Stimulated activated naive CD8-positive, alpha-beta T cell treated with anti-CD3 and anti-CD28 coated beads, Interleukin-15, amount 100 ng/mL, for 72 hours (primary cell): ENCODE measurements at regions not wholly inside any gene's neighbourhood (a gene's known extent, or its start where the extent isn't known, plus 50 kb on each side); places are given as distances from the start of the nearest gene placed in this dataset.

Experiments
- ATAC-seq: fragments of 150-1000 bp; cut with Tn5 transposase; 2 replicates; pipeline ENCODE4 v1.10.0; 2021; ENCODE audit warnings: mild to moderate bottlenecking, moderate library complexity
- DNase-seq, 2 donors: peaks; one replicate each; pipeline ENCODE4 v3.0.0; 2021 to 2022
- H3K27ac Mint-ChIP-seq, 2 donors: one replicate each; pipeline ENCODE4 v1.8.0; 2022; ENCODE audit warnings: mild to moderate bottlenecking in 2 of 2, mixed read lengths in 2 of 2, moderate library complexity in 2 of 2
- H3K27me3 Mint-ChIP-seq: one replicate; pipeline ENCODE4 v1.8.0; 2022; ENCODE audit warnings: mixed read lengths
- H3K4me1 Mint-ChIP-seq: one replicate; pipeline ENCODE4 v1.8.0; 2022; ENCODE audit warnings: mild to moderate bottlenecking, mixed read lengths
- H3K4me3 Mint-ChIP-seq, 2 donors: one replicate each; pipeline ENCODE4 v1.8.0; 2022; ENCODE audit warnings: mild to moderate bottlenecking in 2 of 2, mixed read lengths in 2 of 2, moderate library complexity in 1 of 2
- H3K9me3 Mint-ChIP-seq, 2 donors: one replicate each; pipeline ENCODE4 v1.8.0; 2022; ENCODE audit warnings: mixed read lengths in 2 of 2

DNA sequence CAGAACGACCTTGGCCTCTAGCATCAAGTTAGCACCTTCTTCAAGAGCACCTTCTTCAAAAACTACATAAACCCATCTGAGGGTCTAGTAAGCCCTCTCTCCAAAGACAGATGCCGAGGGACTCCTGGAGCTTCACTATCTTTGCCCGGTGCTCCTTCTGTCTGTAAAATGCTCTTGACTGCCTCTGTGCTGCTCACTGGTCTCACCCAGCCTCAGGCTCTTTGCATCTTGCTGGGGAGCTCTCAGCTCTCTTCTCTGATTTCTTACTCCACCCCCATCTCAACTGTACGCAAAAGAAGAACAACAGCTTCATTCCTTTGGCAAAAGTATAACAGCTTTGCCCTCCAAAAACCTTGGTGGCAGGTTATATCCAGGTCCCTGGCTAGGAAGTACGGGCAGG is 404.2 kb downstream of the KLF12 start:
- Mint-ChIP-seq H3K27ac (no peak overlapping the region), H3K27me3 (no peaks in the 10 kb centered on the region), H3K4me3 (no peak overlapping the region), H3K4me1 (peaks cover under 1% of the 10 kb centered on the region), H3K9me3 (no peaks in the 10 kb centered on the region)
- no peak for ATAC-seq
- DNase-seq, result no peak

- Mint-ChIP-seq H3K27ac (no peak overlapping the region), H3K27me3 (no peaks in the 10 kb centered on the region), H3K4me3 (no peak overlapping the region), H3K9me3 (no peaks in the 10 kb centered on the region), H3K4me1 (no peaks in the 10 kb centered on the region)
- ATAC-seq (no peak), DNase-seq (no peak)
Measured at GRCh38 chr13:73729046-73729445, 405.2 kb downstream of the KLF12 start.

- DNase-seq (no peak), ATAC-seq (peak; percentile 97)
- H3K27me3 Mint-ChIP-seq, result no peaks in the 10 kb centered on the region
- H3K27ac Mint-ChIP-seq, result no peak overlapping the region
- H3K4me3 Mint-ChIP-seq, result no peak overlapping the region
- peaks cover 27% of the 10 kb centered on the region for H3K4me1 Mint-ChIP-seq
- no peaks in the 10 kb centered on the region for H3K9me3 Mint-ChIP-seq
Measured at GRCh38 chr13:73722120-73722519, 412.1 kb downstream of the KLF12 start.

DNA sequence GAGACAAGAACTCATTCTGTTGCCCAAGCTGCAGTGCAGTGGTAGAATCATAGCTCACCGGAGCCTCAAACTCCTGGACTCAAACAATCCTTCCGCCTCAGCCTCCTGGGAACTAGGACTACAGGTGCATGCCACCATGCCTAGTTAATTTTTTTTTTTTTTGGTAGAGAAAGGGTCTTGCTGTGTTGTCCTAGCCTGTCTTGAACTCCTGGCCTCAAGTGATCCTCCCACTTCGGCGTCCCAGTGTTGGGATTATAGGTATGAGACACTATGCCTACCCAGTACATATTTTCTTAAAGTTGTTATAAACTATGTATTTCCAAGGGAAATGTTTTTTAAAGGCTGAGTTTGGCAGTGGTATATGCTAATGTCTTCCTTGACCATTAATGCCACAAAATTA is 412.6 kb downstream of the KLF12 start:
- Mint-ChIP-seq H3K4me1 (peaks cover 32% of the 10 kb centered on the region), H3K4me3 (no peak overlapping the region), H3K27me3 (no peaks in the 10 kb centered on the region), H3K27ac (no peak overlapping the region), H3K9me3 (no peaks in the 10 kb centered on the region)
- ATAC-seq, result no peak
- DNase-seq, result no peak

GRCh38 chr13:73720216-73720840 is 413.9 kb downstream of the KLF12 start:
- Mint-ChIP-seq H3K9me3 (no peaks in the 10 kb centered on the region), H3K4me3 (no peak overlapping the region), H3K4me1 (peaks cover 45% of the 10 kb centered on the region), H3K27ac (peak overlapping the region in 1 of 2 donors; percentile 38), H3K27me3 (no peaks in the 10 kb centered on the region)
- ATAC-seq, result no peak
- DNase-seq, result no peak

- H3K27me3 Mint-ChIP-seq, result no peaks in the 10 kb centered on the region
- no peak overlapping the region for H3K4me3 Mint-ChIP-seq
- DNase-seq (no peak), ATAC-seq (no peak)
- peaks cover 64% of the 10 kb centered on the region for H3K4me1 Mint-ChIP-seq
- H3K27ac Mint-ChIP-seq, result no peak overlapping the region
- H3K9me3 Mint-ChIP-seq, result no peaks in the 10 kb centered on the region
Measured at GRCh38 chr13:73718246-73718645, 416.0 kb downstream of the KLF12 start.

- Mint-ChIP-seq H3K4me1 (peaks cover 64% of the 10 kb centered on the region), H3K4me3 (peak overlapping the region in 1 of 2 donors; percentile 24), H3K27ac (peak overlapping the region in 1 of 2 donors; percentile 41), H3K9me3 (no peaks in the 10 kb centered on the region), H3K27me3 (no peaks in the 10 kb centered on the region)
- ATAC-seq (no peak), DNase-seq (no peak)
Measured at GRCh38 chr13:73717632-73718031, 416.6 kb downstream of the KLF12 start.

DNA sequence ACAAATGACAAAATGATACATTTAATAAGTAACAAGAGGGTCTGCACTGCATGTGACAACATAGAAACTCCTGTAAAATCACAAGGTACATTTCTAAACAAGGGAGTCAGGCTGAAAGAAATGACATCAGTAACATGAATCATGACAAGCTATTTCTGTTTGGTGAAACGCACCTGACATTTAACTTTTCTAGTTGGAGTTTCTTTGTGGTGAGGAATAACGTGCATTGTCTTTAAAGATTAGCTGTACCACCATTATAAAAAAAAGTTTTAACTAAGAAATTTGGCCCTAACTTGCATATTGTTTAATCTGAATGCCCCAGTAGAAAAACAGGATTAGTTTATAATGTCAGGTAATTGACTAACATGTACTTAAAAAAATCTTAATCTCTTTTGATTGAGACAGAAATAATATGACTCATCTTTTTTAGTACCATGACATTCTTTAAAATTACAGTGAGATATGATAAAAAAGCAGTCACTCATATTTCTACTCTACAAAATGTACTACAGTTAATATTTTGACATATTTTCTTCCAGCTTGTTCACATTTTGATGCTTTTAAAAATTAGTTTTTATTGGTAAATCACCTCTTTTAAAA is 418.2 kb downstream of the KLF12 start:
- ATAC-seq (peak; percentile 65), DNase-seq (no peak)
- Mint-ChIP-seq H3K27ac (peak overlapping the region; percentile 55 to 91), H3K27me3 (no peaks in the 10 kb centered on the region), H3K9me3 (no peaks in the 10 kb centered on the region), H3K4me1 (peaks cover 55% of the 10 kb centered on the region), H3K4me3 (peak overlapping the region; percentile 53 to 65)

- Mint-ChIP-seq H3K27ac (peak overlapping the region; percentile 55 to 91), H3K4me3 (peak overlapping the region; percentile 53 to 65), H3K27me3 (no peaks in the 10 kb centered on the region), H3K4me1 (peaks cover 49% of the 10 kb centered on the region), H3K9me3 (no peaks in the 10 kb centered on the region)
- ATAC-seq (peak; percentile 88), DNase-seq (peak; percentile 46 to 57)
Measured at GRCh38 chr13:73715114-73715910, 418.9 kb downstream of the KLF12 start.

- DNase-seq (no peak), ATAC-seq (no peak)
- Mint-ChIP-seq H3K4me3 (peak overlapping the region in 1 of 2 donors; percentile 21), H3K9me3 (no peaks in the 10 kb centered on the region), H3K27ac (no peak overlapping the region), H3K27me3 (no peaks in the 10 kb centered on the region), H3K4me1 (peaks cover 47% of the 10 kb centered on the region)
Measured at GRCh38 chr13:73714522-73714921, 419.7 kb downstream of the KLF12 start.

- H3K27me3 Mint-ChIP-seq, result no peaks in the 10 kb centered on the region
- DNase-seq, result peak; percentile 28 to 50
- no peak overlapping the region for H3K4me3 Mint-ChIP-seq
- H3K9me3 Mint-ChIP-seq, result no peaks in the 10 kb centered on the region
- H3K4me1 Mint-ChIP-seq, result peaks cover 13% of the 10 kb centered on the region
- H3K27ac Mint-ChIP-seq, result no peak overlapping the region
- ATAC-seq, result peak; percentile 88
Measured at GRCh38 chr13:73708393-73708985, 425.7 kb downstream of the KLF12 start.

- DNase-seq, result no peak
- Mint-ChIP-seq H3K4me1 (peaks cover 29% of the 10 kb centered on the region), H3K27ac (peak overlapping the region; percentile 38 to 89), H3K4me3 (no peak overlapping the region), H3K27me3 (no peaks in the 10 kb centered on the region), H3K9me3 (no peaks in the 10 kb centered on the region)
- ATAC-seq, result no peak
Measured at GRCh38 chr13:73704587-73704986, 429.6 kb downstream of the KLF12 start.

DNA sequence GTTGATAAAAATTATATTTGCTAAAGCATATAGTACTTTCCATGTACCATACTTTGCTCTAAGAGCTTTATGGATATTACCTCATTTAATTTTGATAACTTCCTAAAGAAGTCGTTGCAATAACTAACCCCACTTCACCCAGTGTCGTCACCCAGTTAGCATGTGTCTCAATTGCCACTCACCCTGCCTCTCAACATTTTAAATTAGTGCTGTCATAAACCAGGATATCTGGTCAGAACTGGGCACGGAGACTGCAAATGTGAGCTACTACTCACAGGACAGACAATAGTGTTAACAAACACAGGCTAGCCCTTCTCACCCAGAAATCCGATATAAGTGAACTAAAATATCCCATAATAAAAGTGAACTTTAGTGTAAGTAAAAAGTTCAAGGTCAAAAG is 430.6 kb downstream of the KLF12 start:
- Mint-ChIP-seq H3K4me1 (peaks cover 34% of the 10 kb centered on the region), H3K9me3 (no peaks in the 10 kb centered on the region), H3K4me3 (no peak overlapping the region), H3K27me3 (no peaks in the 10 kb centered on the region), H3K27ac (peak overlapping the region in 1 of 2 donors; percentile 4)
- no peak for ATAC-seq
- DNase-seq, result no peak

- peak; percentile 11 to 31 for DNase-seq
- peak; percentile 98 for ATAC-seq
- peaks cover 42% of the 10 kb centered on the region for H3K4me1 Mint-ChIP-seq
Measured at GRCh38 chr13:73702419-73703071, 431.7 kb downstream of the KLF12 start.

DNA sequence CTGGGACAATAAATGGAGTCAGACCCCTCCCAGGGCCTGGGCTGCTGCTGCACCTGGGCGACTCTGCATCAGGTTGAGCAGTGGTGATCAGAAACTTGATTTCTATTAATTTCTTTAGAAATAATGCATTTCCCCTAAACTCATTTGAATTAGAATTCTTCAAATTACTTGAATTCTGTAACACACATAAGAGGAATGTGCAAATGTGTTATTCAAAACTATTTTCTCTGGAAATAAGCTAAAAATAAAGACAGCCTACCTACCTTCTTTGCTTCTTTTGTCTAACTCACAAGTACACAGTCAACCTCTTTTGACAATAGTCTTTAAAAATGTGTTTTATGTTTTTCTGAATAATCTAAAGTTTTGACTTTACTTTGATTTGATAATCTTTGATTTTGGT is 433.0 kb downstream of the KLF12 start:
- DNase-seq, result no peak
- ATAC-seq, result no peak
- Mint-ChIP-seq H3K9me3 (no peaks in the 10 kb centered on the region), H3K4me3 (no peak overlapping the region), H3K4me1 (peaks cover 45% of the 10 kb centered on the region), H3K27me3 (no peaks in the 10 kb centered on the region), H3K27ac (no peak overlapping the region)

More at GRCh38 chr13:73702419-73703071, 431.7 kb downstream of the KLF12 start:
- Mint-ChIP-seq H3K9me3 (no peaks in the 10 kb centered on the region), H3K4me3 (peak overlapping the region; percentile 57 to 61), H3K27ac (peak overlapping the region in 1 of 2 donors; percentile 19), H3K27me3 (no peaks in the 10 kb centered on the region)
